Naive thymus-derived CD8-positive, alpha-beta T cell (primary cell): ENCODE measurements at regions not wholly inside any gene's neighbourhood (a gene's known extent, or its start where the extent isn't known, plus 50 kb on each side); places are given as distances from the start of the nearest gene placed in this dataset.

Experiments used
- ATAC-seq, 2 donors: fragments of 150-1000 bp; cut with Tn5 transposase in 1 of 2; sonication (Bioruptor Pico), chemical (Tn5 transposase) in 1 of 2; 1 replicate in 1 of 2; 2 replicates in 1 of 2; pipeline ENCODE4 v1.10.0; 2021; ENCODE audit warnings: mild to moderate bottlenecking in 2 of 2, moderate library complexity in 2 of 2
- POLR2A ChIA-PET: fragments of 350-600 bp; sonication (Branson Sonifier 250); formaldehyde crosslinking; loops from one replicate; lab custom pipeline; 2021; ENCODE audit warnings: antibody characterized with exemption; lab: Charles Lee
- DNase-seq, 10 donors: peaks; one replicate each; pipeline versions ENCODE4 v3.0.0 to v3.0.0-alpha.2; 2020 to 2022
- H3K27ac Mint-ChIP-seq, 10 donors: one replicate each; pipeline ENCODE4 v1.8.0; 2020 to 2022; ENCODE audit warnings: mild to moderate bottlenecking in 10 of 10, mixed read lengths in 10 of 10, moderate library complexity in 4 of 10, inconsistent platforms in 1 of 10
- H3K27me3 Mint-ChIP-seq, 5 donors: one replicate each; pipeline ENCODE4 v1.8.0; 2021 to 2022; ENCODE audit warnings: mixed read lengths in 5 of 5
- H3K36me3 Mint-ChIP-seq, 3 donors: one replicate each; pipeline ENCODE4 v1.8.0; 2020 to 2022; ENCODE audit warnings: mixed read lengths in 3 of 3, mild to moderate bottlenecking in 2 of 3, inconsistent platforms in 1 of 3
- H3K4me1 Mint-ChIP-seq, 4 donors: one replicate each; pipeline ENCODE4 v1.8.0; 2021 to 2022; ENCODE audit warnings: mixed read lengths in 4 of 4
- H3K4me3 Mint-ChIP-seq, 10 donors: one replicate each; pipeline ENCODE4 v1.8.0; 2020 to 2022; ENCODE audit warnings: mild to moderate bottlenecking in 10 of 10, mixed read lengths in 10 of 10, moderate library complexity in 6 of 10, inconsistent platforms in 1 of 10
- H3K9me3 Mint-ChIP-seq, 9 donors: one replicate each; pipeline ENCODE4 v1.8.0; 2020 to 2022; ENCODE audit warnings: mixed read lengths in 9 of 9, mild to moderate bottlenecking in 3 of 9, inconsistent platforms in 1 of 9, moderate library complexity in 1 of 9

- peak overlapping the region in 1 of 10 donors; percentile 61 for H3K27ac Mint-ChIP-seq
- H3K9me3 Mint-ChIP-seq, result no peaks in the 10 kb centered on the region
- ATAC-seq (no peak), DNase-seq (no peak)
- H3K4me1 Mint-ChIP-seq, result peaks cover 0 to 46% (median under 1%) of the 10 kb centered on the region in 4 donors
- H3K36me3 Mint-ChIP-seq, result no peaks in the 10 kb centered on the region
- H3K27me3 Mint-ChIP-seq, result peaks cover 0 to 6% (median 2%) of the 10 kb centered on the region in 5 donors
- H3K4me3 Mint-ChIP-seq, result no peak overlapping the region
- POLR2A ChIA-PET, result no interaction called here
These were observed 236.4 kb downstream of the BCL11A start for GRCh38 chr2:60317034-60317386.

- no peaks in the 10 kb centered on the region for H3K36me3 Mint-ChIP-seq
- DNase-seq, result no peak
- POLR2A ChIA-PET, result no interaction called here
These were observed 236.9 kb downstream of the BCL11A start for GRCh38 chr2:60316381-60317033.

GRCh38 chr2:60313470-60314172 lies 239.8 kb downstream of the BCL11A start:
- peaks cover 0 to 48% (median under 1%) of the 10 kb centered on the region in 4 donors for H3K4me1 Mint-ChIP-seq
- H3K27ac Mint-ChIP-seq, result no peak overlapping the region
- no peak overlapping the region for H3K4me3 Mint-ChIP-seq
- no peaks in the 10 kb centered on the region for H3K9me3 Mint-ChIP-seq
- no peaks in the 10 kb centered on the region for H3K36me3 Mint-ChIP-seq
- no peak for ATAC-seq
- POLR2A ChIA-PET, result no interaction called here
- H3K27me3 Mint-ChIP-seq, result peaks cover 0 to 3% (median 0%) of the 10 kb centered on the region in 5 donors
- no peak for DNase-seq

More at GRCh38 chr2:60316381-60317033, 236.9 kb downstream of the BCL11A start:
- Mint-ChIP-seq H3K27me3 (peaks cover 0 to 6% (median 0%) of the 10 kb centered on the region in 5 donors), H3K4me1 (peaks cover 0 to 48% (median under 1%) of the 10 kb centered on the region in 4 donors), H3K4me3 (no peak overlapping the region), H3K9me3 (no peaks in the 10 kb centered on the region), H3K27ac (peak overlapping the region in 1 of 10 donors; percentile 61)
- ATAC-seq, result no peak

GRCh38 chr2:60312618-60313017 lies 240.8 kb downstream of the BCL11A start:
- Mint-ChIP-seq H3K36me3 (no peaks in the 10 kb centered on the region), H3K4me1 (peaks cover 0 to 39% (median under 1%) of the 10 kb centered on the region in 4 donors), H3K27ac (no peak overlapping the region), H3K4me3 (no peak overlapping the region), H3K27me3 (peaks cover 0 to 7% (median 3%) of the 10 kb centered on the region in 5 donors), H3K9me3 (no peaks in the 10 kb centered on the region)
- ATAC-seq, result no peak
- DNase-seq, result no peak
- POLR2A ChIA-PET, result no interaction called here

GRCh38 chr2:60311524-60311923 lies 241.9 kb downstream of the BCL11A start:
- Mint-ChIP-seq H3K27ac (no peak overlapping the region), H3K27me3 (peaks cover 0 to 5% (median 1%) of the 10 kb centered on the region in 5 donors), H3K4me3 (no peak overlapping the region), H3K36me3 (no peaks in the 10 kb centered on the region), H3K4me1 (peaks cover 0 to 32% (median under 1%) of the 10 kb centered on the region in 4 donors), H3K9me3 (no peaks in the 10 kb centered on the region)
- no peak for ATAC-seq
- DNase-seq, result no peak
- POLR2A ChIA-PET, result no interaction called here

GRCh38 chr2:60309941-60310660 lies 243.4 kb downstream of the BCL11A start:
- no peak for ATAC-seq
- POLR2A ChIA-PET, result no interaction called here
- no peaks in the 10 kb centered on the region for H3K36me3 Mint-ChIP-seq
- no peaks in the 10 kb centered on the region for H3K9me3 Mint-ChIP-seq
- H3K27me3 Mint-ChIP-seq, result peaks cover 0 to 5% (median 1%) of the 10 kb centered on the region in 5 donors
- H3K4me1 Mint-ChIP-seq, result peaks cover 0 to 29% (median under 1%) of the 10 kb centered on the region in 4 donors
- no peak overlapping the region for H3K4me3 Mint-ChIP-seq
- no peak for DNase-seq
- H3K27ac Mint-ChIP-seq, result no peak overlapping the region

- H3K4me3 Mint-ChIP-seq, result no peak overlapping the region
- no peak for ATAC-seq
- no peaks in the 10 kb centered on the region for H3K9me3 Mint-ChIP-seq
These were observed 244.1 kb downstream of the BCL11A start for GRCh38 chr2:60309336-60309735.

GRCh38 chr2:60306267-60306861 lies 247.1 kb downstream of the BCL11A start:
- no peaks in the 10 kb centered on the region for H3K36me3 Mint-ChIP-seq
- peaks cover 0 to 9% (median 1%) of the 10 kb centered on the region in 5 donors for H3K27me3 Mint-ChIP-seq
- DNase-seq, result no peak
- no peak overlapping the region for H3K27ac Mint-ChIP-seq
- peaks cover 0 to 31% (median 0%) of the 10 kb centered on the region in 4 donors for H3K4me1 Mint-ChIP-seq
- H3K4me3 Mint-ChIP-seq, result no peak overlapping the region
- H3K9me3 Mint-ChIP-seq, result no peaks in the 10 kb centered on the region
- POLR2A ChIA-PET, result no interaction called here
- ATAC-seq, result no peak

More at GRCh38 chr2:60309336-60309735, 244.1 kb downstream of the BCL11A start:
- H3K27me3 Mint-ChIP-seq, result peaks cover 0 to 5% (median 1%) of the 10 kb centered on the region in 5 donors
- peaks cover 0 to 29% (median under 1%) of the 10 kb centered on the region in 4 donors for H3K4me1 Mint-ChIP-seq
- POLR2A ChIA-PET, result no interaction called here
- no peaks in the 10 kb centered on the region for H3K36me3 Mint-ChIP-seq
- no peak for DNase-seq
- H3K27ac Mint-ChIP-seq, result no peak overlapping the region

GRCh38 chr2:60303680-60304079 lies 249.8 kb downstream of the BCL11A start:
- POLR2A ChIA-PET, result no interaction called here
- Mint-ChIP-seq H3K9me3 (no peaks in the 10 kb centered on the region), H3K4me1 (peaks cover 0 to 21% (median 0%) of the 10 kb centered on the region in 4 donors), H3K27me3 (peaks cover 0 to 9% (median 1%) of the 10 kb centered on the region in 5 donors), H3K27ac (no peak overlapping the region), H3K4me3 (no peak overlapping the region), H3K36me3 (no peaks in the 10 kb centered on the region)
- ATAC-seq (no peak), DNase-seq (no peak)

GRCh38 chr2:60302377-60303126 lies 250.9 kb downstream of the BCL11A start:
- POLR2A ChIA-PET, result no interaction called here
- no peak for ATAC-seq
- H3K9me3 Mint-ChIP-seq, result no peaks in the 10 kb centered on the region
- no peaks in the 10 kb centered on the region for H3K36me3 Mint-ChIP-seq
- H3K4me3 Mint-ChIP-seq, result no peak overlapping the region
- no peak for DNase-seq
- no peak overlapping the region for H3K27ac Mint-ChIP-seq
- peaks cover 0 to 8% (median 0%) of the 10 kb centered on the region in 5 donors for H3K27me3 Mint-ChIP-seq
- H3K4me1 Mint-ChIP-seq, result peaks cover 0 to 21% (median 0%) of the 10 kb centered on the region in 4 donors

- DNase-seq (no peak), ATAC-seq (no peak)
- Mint-ChIP-seq H3K27me3 (peaks cover 0 to 8% (median 0%) of the 10 kb centered on the region in 5 donors), H3K27ac (no peak overlapping the region), H3K4me3 (no peak overlapping the region), H3K4me1 (peaks cover 0 to 21% (median 0%) of the 10 kb centered on the region in 4 donors), H3K9me3 (no peaks in the 10 kb centered on the region), H3K36me3 (no peaks in the 10 kb centered on the region)
- POLR2A ChIA-PET, result no interaction called here
These were observed 251.7 kb downstream of the BCL11A start for GRCh38 chr2:60301726-60302125.

- DNase-seq (no peak), ATAC-seq (no peak)
- H3K36me3 Mint-ChIP-seq, result no peaks in the 10 kb centered on the region
- no peak overlapping the region for H3K27ac Mint-ChIP-seq
- POLR2A ChIA-PET, result no interaction called here
- H3K27me3 Mint-ChIP-seq, result peaks cover 0 to 10% (median 0%) of the 10 kb centered on the region in 5 donors
- no peaks in the 10 kb centered on the region for H3K9me3 Mint-ChIP-seq
- H3K4me1 Mint-ChIP-seq, result peaks cover 0 to 26% (median 0%) of the 10 kb centered on the region in 4 donors
- H3K4me3 Mint-ChIP-seq, result no peak overlapping the region
These were observed 254.3 kb downstream of the BCL11A start for GRCh38 chr2:60299179-60299578.
